ENCODE measurements at regions not wholly inside any gene's neighbourhood (a gene's known extent, or its start where the extent isn't known, plus 50 kb on each side); places are given as distances from the start of the nearest gene placed in this dataset.
"Not testable (repeated sequence)": the region's sequence is repeated elsewhere in the genome, so short reads cannot be mapped to it uniquely, and the experiment has no call there.

DNA sequence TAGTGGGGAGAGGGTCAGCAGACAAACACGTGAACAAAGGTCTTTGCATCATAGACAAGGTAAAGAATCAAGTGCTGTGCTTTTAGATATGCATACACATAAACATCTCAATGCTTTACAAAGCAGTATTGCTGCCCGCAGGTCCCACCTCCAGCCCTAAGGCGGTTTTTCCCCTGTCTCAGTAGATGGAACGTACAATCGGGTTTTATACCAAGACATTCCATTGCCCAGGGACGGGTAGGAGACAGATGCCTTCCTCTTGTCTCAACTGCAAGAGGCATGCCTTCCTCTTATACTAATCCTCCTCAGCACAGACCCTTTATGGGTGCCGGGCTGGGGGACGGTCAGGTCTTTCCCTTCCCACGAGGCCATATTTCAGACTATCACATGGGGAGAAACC is 148.3 kb downstream of the C12orf75 start:
- not testable (repeated sequence) for H3K27me3 ChIP-seq (ENCODE audit: control insufficient read depth in 2 of 2, insufficient read depth in 2 of 2, low read length in 2 of 2); H3K9ac ChIP-seq (ENCODE audit: low read depth in 1 of 2, low read length in 2 of 2); H3K9me3 ChIP-seq (ENCODE audit: control insufficient read depth in 2 of 2, low read length in 2 of 2); H3K4me3 ChIP-seq (ENCODE audit: low read length in 2 of 2); H3K36me3 ChIP-seq (ENCODE audit: control insufficient read depth in 2 of 2, insufficient read depth in 2 of 2, low read length in 2 of 2); H3K4me1 ChIP-seq (ENCODE audit: control insufficient read depth in 2 of 2, insufficient read depth in 2 of 2, low read length in 2 of 2); H3K27ac ChIP-seq (ENCODE audit: low read depth in 2 of 2, low read length in 2 of 2)

DNA sequence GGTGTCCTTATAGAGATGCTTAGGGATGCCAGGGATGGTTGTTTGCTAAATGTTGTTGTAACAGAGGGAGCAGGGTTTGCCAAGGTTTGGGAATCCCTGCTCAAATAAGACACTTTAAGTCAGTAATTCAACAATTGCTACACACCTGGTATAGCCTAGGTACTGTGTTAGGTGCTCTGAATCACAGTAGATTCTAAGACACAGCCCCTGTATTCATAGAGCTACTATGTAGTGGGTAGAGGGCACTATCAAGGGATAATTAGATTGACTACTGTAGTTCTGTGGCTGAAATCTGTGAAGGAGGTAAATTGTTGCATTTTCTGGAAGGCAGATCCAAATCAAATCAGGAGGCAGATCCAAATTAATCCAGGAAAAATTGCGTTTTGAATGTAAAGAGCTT is 149.2 kb downstream of the C12orf75 start:
- Histone ChIP-seq H3K9ac (ENCODE audit: low read depth in 1 of 2, low read length in 2 of 2) (no peak overlapping the region), H3K27me3 (ENCODE audit: control insufficient read depth in 2 of 2, insufficient read depth in 2 of 2, low read length in 2 of 2) (no peaks in the 10 kb centered on the region), H3K27ac (ENCODE audit: low read depth in 2 of 2, low read length in 2 of 2) (no peak overlapping the region), H3K36me3 (ENCODE audit: control insufficient read depth in 2 of 2, insufficient read depth in 2 of 2, low read length in 2 of 2) (no peaks in the 10 kb centered on the region), H3K4me1 (ENCODE audit: control insufficient read depth in 2 of 2, insufficient read depth in 2 of 2, low read length in 2 of 2) (no peaks in the 10 kb centered on the region), H3K9me3 (ENCODE audit: control insufficient read depth in 2 of 2, low read length in 2 of 2) (no peaks in the 10 kb centered on the region), H3K4me3 (ENCODE audit: low read length in 2 of 2) (no peak overlapping the region)

DNA sequence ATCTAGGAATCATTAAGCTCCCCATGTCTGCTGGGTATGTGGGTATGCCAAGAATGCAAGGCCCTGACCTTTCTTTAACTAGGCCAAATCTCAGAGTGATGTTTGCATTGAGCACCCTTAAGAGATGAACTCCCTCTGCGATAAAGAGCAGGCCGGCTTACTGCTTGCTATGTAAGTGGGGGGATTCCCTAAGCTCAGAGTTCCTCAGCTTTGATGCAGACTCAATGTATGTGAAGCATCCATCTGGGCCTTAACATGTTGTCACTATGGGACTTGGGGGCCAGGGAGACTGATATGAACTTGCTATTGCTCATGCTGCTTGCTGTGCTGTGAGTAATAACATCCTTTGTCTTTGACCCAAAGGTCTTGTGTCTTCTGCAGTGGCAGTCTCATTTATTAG is 149.7 kb downstream of the C12orf75 start:
- Histone ChIP-seq H3K27ac (ENCODE audit: low read depth in 2 of 2, low read length in 2 of 2) (no peak overlapping the region), H3K9me3 (ENCODE audit: control insufficient read depth in 2 of 2, low read length in 2 of 2) (no peaks in the 10 kb centered on the region), H3K27me3 (ENCODE audit: control insufficient read depth in 2 of 2, insufficient read depth in 2 of 2, low read length in 2 of 2) (no peaks in the 10 kb centered on the region), H3K36me3 (ENCODE audit: control insufficient read depth in 2 of 2, insufficient read depth in 2 of 2, low read length in 2 of 2) (no peaks in the 10 kb centered on the region), H3K4me1 (ENCODE audit: control insufficient read depth in 2 of 2, insufficient read depth in 2 of 2, low read length in 2 of 2) (no peaks in the 10 kb centered on the region), H3K4me3 (ENCODE audit: low read length in 2 of 2) (no peak overlapping the region), H3K9ac (ENCODE audit: low read depth in 1 of 2, low read length in 2 of 2) (no peak overlapping the region)

DNA sequence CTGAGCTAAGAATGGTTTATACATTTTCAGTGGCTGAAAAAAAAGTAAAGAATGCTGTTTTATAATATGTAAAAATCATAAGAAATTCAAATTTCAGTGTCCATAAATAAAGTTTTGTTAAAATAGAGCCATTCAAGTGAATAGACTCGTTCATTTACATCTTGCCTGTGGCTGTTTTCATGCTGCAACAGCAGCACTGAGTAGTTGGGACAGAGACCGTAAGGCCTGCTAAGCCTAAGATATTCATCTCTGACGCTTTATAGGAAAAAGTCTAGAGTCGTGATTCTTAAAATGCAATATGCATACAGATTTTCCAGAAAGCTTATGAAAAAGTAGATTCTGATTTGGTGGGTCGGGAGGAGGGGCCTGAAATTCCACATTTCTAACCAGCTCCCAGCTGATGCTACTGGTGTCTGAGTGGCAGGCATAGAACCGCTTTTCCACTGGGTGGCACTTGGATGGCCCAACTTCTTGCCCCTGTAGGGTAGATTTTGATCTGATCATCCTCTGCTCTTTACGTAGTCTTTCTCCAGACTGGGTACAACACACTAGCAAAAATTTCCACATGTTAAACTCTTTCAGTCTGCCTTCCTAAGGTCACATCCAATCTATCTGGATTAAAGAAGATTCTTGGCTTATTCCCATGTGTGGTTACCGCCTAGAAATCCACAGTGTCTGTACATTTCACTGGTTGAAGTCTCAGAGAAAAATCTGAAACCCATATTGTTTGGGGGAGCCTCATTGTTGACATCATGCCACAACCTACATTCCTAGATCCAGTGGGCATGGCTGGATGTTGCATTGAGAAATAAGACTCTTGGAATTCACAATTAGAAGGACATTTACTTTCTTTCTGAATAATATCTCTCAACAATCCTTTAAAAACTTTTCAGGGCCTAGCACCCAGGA is 151.2 kb downstream of the C12orf75 start:
- no peaks in the 10 kb centered on the region for H3K9me3 ChIP-seq (ENCODE audit: control insufficient read depth in 2 of 2, low read length in 2 of 2)
- no peak overlapping the region for H3K9ac ChIP-seq (ENCODE audit: low read depth in 1 of 2, low read length in 2 of 2)
- no peaks in the 10 kb centered on the region for H3K36me3 ChIP-seq (ENCODE audit: control insufficient read depth in 2 of 2, insufficient read depth in 2 of 2, low read length in 2 of 2)
- no peaks in the 10 kb centered on the region for H3K4me1 ChIP-seq (ENCODE audit: control insufficient read depth in 2 of 2, insufficient read depth in 2 of 2, low read length in 2 of 2)
- H3K27ac ChIP-seq (ENCODE audit: low read depth in 2 of 2, low read length in 2 of 2), result no peak overlapping the region
- no peak overlapping the region for H3K4me3 ChIP-seq (ENCODE audit: low read length in 2 of 2)
- H3K27me3 ChIP-seq (ENCODE audit: control insufficient read depth in 2 of 2, insufficient read depth in 2 of 2, low read length in 2 of 2), result no peaks in the 10 kb centered on the region

DNA sequence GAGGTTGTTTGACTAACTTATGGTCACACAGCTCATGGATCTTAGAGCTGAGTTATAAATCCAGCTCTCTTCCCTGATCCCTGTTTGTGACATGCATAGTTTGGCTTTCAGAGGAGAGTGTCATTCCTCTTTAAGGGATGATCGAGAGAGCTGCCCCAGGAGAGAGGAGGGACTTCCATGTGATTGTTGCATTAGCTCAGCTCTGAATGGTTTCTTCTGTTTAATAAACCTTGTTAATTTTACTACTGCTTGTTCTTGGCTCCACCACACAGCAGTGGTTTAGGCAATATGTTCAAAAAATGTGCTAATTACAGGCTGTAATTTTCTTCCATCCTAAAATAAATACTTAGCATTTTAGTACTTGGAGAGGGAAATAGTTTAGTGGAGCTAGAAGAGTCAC is 152.5 kb downstream of the C12orf75 start:
- no peaks in the 10 kb centered on the region for H3K4me1 ChIP-seq (ENCODE audit: control insufficient read depth in 2 of 2, insufficient read depth in 2 of 2, low read length in 2 of 2)
- no peaks in the 10 kb centered on the region for H3K27me3 ChIP-seq (ENCODE audit: control insufficient read depth in 2 of 2, insufficient read depth in 2 of 2, low read length in 2 of 2)
- no peaks in the 10 kb centered on the region for H3K36me3 ChIP-seq (ENCODE audit: control insufficient read depth in 2 of 2, insufficient read depth in 2 of 2, low read length in 2 of 2)
- no peak overlapping the region for H3K4me3 ChIP-seq (ENCODE audit: low read length in 2 of 2)
- no peaks in the 10 kb centered on the region for H3K9me3 ChIP-seq (ENCODE audit: control insufficient read depth in 2 of 2, low read length in 2 of 2)
- no peak overlapping the region for H3K9ac ChIP-seq (ENCODE audit: low read depth in 1 of 2, low read length in 2 of 2)
- H3K27ac ChIP-seq (ENCODE audit: low read depth in 2 of 2, low read length in 2 of 2), result no peak overlapping the region

DNA sequence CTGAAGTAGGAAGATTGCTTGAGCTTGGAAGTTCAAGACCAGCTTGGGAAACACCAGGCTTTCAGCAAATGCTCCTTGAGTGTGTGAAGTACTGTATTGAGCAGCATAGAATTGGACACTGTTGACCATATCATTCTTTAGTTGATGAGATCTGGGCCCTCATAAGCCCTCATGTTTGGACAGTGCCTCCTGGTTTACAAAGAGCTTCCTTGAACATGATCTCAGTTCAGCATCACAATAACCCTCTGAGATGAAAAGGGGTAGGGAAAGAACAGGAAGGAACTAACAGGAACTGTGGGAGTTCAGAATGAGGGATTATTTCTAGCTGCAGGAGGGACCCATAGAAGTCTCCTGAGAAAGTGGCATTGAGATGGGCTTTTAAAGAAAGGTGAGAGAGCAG is 153.2 kb downstream of the C12orf75 start:
- Histone ChIP-seq H3K9me3 (ENCODE audit: control insufficient read depth in 2 of 2, low read length in 2 of 2) (no peaks in the 10 kb centered on the region), H3K9ac (ENCODE audit: low read depth in 1 of 2, low read length in 2 of 2) (no peak overlapping the region), H3K27me3 (ENCODE audit: control insufficient read depth in 2 of 2, insufficient read depth in 2 of 2, low read length in 2 of 2) (no peaks in the 10 kb centered on the region), H3K4me3 (ENCODE audit: low read length in 2 of 2) (no peak overlapping the region), H3K27ac (ENCODE audit: low read depth in 2 of 2, low read length in 2 of 2) (no peak overlapping the region), H3K4me1 (ENCODE audit: control insufficient read depth in 2 of 2, insufficient read depth in 2 of 2, low read length in 2 of 2) (no peaks in the 10 kb centered on the region), H3K36me3 (ENCODE audit: control insufficient read depth in 2 of 2, insufficient read depth in 2 of 2, low read length in 2 of 2) (no peaks in the 10 kb centered on the region)

DNA sequence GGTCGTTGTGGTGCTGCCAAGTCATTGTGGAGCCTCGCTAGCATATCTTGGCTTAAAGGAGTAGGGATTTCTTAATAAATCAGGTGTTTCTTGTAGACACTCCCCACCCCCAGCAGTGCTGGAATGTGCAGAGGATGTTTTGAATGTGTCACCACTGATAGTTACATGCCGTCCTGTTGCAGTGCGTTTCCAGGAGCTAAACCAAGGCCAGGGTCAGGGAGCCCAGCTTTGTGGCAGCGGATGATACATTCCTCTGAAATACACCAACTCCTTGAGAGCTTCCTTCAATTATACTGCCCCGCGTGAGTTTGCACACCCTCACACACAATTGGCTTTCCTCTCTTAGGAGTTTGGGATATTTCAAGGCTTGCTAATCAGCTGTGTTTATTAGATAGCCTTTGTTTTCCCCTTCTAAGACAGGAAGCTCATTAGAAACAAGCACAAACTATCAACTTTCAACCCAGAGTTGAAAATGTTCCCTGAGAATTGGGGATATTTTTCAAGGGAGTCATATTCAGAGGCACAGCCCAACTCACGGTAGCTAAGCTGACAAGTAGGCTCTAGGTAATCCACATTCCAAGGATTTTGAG is 154.9 kb downstream of the C12orf75 start:
- Histone ChIP-seq H3K27me3 (ENCODE audit: control insufficient read depth in 2 of 2, insufficient read depth in 2 of 2, low read length in 2 of 2) (no peaks in the 10 kb centered on the region), H3K9ac (ENCODE audit: low read depth in 1 of 2, low read length in 2 of 2) (no peak overlapping the region)

DNA sequence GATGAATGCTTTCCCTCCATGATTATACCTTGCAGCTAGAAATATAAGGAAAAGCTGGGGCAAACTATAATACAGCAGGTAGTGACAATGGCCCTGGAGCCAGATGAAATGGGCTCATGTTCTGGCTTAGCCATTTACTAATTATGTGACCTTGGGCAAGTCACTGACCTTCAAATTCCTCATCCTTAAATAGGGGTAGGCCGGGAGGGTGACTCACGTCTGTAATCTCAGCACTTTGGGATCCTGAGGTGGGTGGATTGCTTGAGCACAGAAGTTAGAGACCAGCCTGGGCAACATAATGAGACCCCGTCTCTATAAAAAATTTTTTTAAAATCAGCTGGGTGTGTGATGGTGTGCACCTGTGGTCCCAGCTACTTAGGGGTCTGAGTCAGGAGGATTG is 155.4 kb downstream of the C12orf75 start:
- Histone ChIP-seq H3K27ac (ENCODE audit: low read depth in 2 of 2, low read length in 2 of 2) (no peak overlapping the region), H3K9me3 (ENCODE audit: control insufficient read depth in 2 of 2, low read length in 2 of 2) (no peaks in the 10 kb centered on the region)

More for the DNA sequence above, 154.9 kb downstream of the C12orf75 start:
- Histone ChIP-seq H3K4me3 (ENCODE audit: low read length in 2 of 2) (no peak overlapping the region), H3K9me3 (ENCODE audit: control insufficient read depth in 2 of 2, low read length in 2 of 2) (no peaks in the 10 kb centered on the region), H3K27ac (ENCODE audit: low read depth in 2 of 2, low read length in 2 of 2) (no peak overlapping the region), H3K36me3 (ENCODE audit: control insufficient read depth in 2 of 2, insufficient read depth in 2 of 2, low read length in 2 of 2) (no peaks in the 10 kb centered on the region), H3K4me1 (ENCODE audit: control insufficient read depth in 2 of 2, insufficient read depth in 2 of 2, low read length in 2 of 2) (no peaks in the 10 kb centered on the region)

DNA sequence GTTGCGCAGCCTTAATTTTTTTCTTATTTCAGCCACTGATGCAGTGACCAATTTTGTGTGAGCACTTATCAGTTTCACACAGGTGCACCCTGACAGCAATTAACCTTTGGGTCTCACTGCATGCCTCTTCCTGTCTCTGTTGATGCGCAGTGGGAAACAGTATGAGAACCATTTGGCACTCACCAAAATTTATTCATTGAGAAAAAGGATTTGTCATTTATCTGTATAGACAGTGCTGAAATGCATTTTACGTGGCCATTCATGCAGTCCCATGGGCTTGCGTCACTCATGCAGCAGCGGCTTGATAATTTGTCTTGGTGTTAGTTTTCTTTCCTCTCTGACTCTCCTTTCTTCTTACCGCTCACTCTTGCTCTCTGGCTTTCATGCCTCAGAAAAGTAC is 157.5 kb downstream of the C12orf75 start:
- Histone ChIP-seq H3K27ac (ENCODE audit: low read depth in 2 of 2, low read length in 2 of 2) (no peak overlapping the region), H3K4me3 (ENCODE audit: low read length in 2 of 2) (no peak overlapping the region), H3K9me3 (ENCODE audit: control insufficient read depth in 2 of 2, low read length in 2 of 2) (no peaks in the 10 kb centered on the region), H3K27me3 (ENCODE audit: control insufficient read depth in 2 of 2, insufficient read depth in 2 of 2, low read length in 2 of 2) (no peaks in the 10 kb centered on the region), H3K36me3 (ENCODE audit: control insufficient read depth in 2 of 2, insufficient read depth in 2 of 2, low read length in 2 of 2) (no peaks in the 10 kb centered on the region), H3K9ac (ENCODE audit: low read depth in 1 of 2, low read length in 2 of 2) (no peak overlapping the region), H3K4me1 (ENCODE audit: control insufficient read depth in 2 of 2, insufficient read depth in 2 of 2, low read length in 2 of 2) (no peaks in the 10 kb centered on the region)

More for the DNA sequence above, 155.4 kb downstream of the C12orf75 start:
- H3K27me3 ChIP-seq (ENCODE audit: control insufficient read depth in 2 of 2, insufficient read depth in 2 of 2, low read length in 2 of 2), result no peaks in the 10 kb centered on the region
- no peaks in the 10 kb centered on the region for H3K4me1 ChIP-seq (ENCODE audit: control insufficient read depth in 2 of 2, insufficient read depth in 2 of 2, low read length in 2 of 2)
- H3K4me3 ChIP-seq (ENCODE audit: low read length in 2 of 2), result no peak overlapping the region
- H3K36me3 ChIP-seq (ENCODE audit: control insufficient read depth in 2 of 2, insufficient read depth in 2 of 2, low read length in 2 of 2), result no peaks in the 10 kb centered on the region
- no peak overlapping the region for H3K9ac ChIP-seq (ENCODE audit: low read depth in 1 of 2, low read length in 2 of 2)

DNA sequence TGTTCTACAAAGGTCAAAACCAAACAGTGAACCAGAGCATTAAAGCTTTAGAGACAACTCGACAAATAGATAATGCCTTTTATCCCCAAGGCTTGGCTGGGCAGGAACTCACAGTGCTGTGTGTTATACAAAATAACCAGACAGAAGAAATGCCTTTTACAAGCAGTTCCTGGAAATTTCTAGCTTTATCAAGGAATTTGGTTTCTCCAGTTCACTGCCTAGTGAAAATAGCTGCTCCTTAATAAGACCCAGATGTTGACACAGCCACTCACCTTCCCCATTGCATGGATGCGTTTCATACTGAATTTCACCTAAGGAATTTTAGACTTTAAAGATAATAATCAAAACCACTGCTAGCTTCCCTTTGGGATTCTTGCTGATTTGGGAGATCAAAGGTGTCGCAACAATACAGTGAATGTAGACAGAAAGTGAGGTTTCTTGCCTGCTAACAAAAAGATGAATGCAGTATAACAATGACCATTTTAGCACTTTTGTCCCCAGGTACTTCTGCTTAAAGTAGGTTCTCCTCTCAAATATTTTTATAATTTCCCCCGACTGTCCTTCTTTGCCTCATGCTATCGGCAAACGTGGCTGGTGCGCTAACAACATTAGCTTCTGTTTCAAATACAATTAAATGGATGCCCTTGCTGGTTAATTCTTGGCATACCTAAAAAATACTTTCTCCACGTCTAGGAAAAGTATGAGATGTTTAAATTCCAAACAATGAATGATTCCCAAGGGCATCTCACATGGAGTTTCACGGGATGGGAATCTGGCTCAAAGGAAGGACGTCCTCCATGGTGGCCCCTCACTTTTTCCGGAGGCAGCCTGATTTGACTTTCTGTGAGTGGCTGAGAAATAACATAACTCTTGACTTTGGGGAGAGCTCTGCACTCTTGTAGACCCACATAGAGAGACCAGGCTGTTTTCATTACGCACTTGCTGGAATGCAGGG is 162.4 kb downstream of the C12orf75 start:
- Histone ChIP-seq H3K4me3 (ENCODE audit: low read length in 2 of 2) (no peak overlapping the region), H3K9ac (ENCODE audit: low read depth in 1 of 2, low read length in 2 of 2) (no peak overlapping the region), H3K27ac (ENCODE audit: low read depth in 2 of 2, low read length in 2 of 2) (no peak overlapping the region), H3K36me3 (ENCODE audit: control insufficient read depth in 2 of 2, insufficient read depth in 2 of 2, low read length in 2 of 2) (no peaks in the 10 kb centered on the region), H3K4me1 (ENCODE audit: control insufficient read depth in 2 of 2, insufficient read depth in 2 of 2, low read length in 2 of 2) (no peaks in the 10 kb centered on the region), H3K27me3 (ENCODE audit: control insufficient read depth in 2 of 2, insufficient read depth in 2 of 2, low read length in 2 of 2) (no peaks in the 10 kb centered on the region), H3K9me3 (ENCODE audit: control insufficient read depth in 2 of 2, low read length in 2 of 2) (no peaks in the 10 kb centered on the region)

Data from mucosa of rectum (tissue), 2 donors.